GM19395 (cell line): ENCODE measurements at regions not wholly inside any gene's neighbourhood (a gene's known extent, or its start where the extent isn't known, plus 50 kb on each side); places are given as distances from the start of the nearest gene placed in this dataset.
"Not testable (repeated sequence)": the region's sequence is repeated elsewhere in the genome, so short reads cannot be mapped to it uniquely, and the experiment has no call there.

Source experiments
- ATAC-seq: cut with Tn5 transposase; IDR thresholded peaks from one replicate; pipeline ENCODE4 v1.9.1; 2021; ENCODE audit warnings: mild to moderate bottlenecking, moderate library complexity; ENCODE audit not compliant: unreplicated experiment

DNA sequence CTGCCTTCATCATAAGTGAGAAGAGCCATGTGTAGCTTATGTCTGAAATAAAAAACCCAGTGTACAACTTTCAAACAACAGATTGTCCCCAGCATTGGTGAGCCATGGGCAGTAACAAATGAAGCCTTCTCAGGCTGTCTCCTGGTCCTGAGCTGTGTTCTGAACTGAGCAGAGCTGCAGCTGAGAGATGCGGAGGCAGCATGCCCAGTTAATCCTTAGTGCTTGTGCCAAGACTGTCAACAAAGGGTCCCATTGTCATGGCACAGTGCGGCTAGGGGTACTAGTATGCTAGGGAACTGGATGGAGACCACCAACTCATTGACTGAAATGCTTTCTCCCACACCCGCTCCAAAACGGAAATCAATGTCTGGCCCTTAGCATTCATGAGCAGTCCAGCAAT, 154.3 kb downstream of the RMST start:
- no peak for ATAC-seq

DNA sequence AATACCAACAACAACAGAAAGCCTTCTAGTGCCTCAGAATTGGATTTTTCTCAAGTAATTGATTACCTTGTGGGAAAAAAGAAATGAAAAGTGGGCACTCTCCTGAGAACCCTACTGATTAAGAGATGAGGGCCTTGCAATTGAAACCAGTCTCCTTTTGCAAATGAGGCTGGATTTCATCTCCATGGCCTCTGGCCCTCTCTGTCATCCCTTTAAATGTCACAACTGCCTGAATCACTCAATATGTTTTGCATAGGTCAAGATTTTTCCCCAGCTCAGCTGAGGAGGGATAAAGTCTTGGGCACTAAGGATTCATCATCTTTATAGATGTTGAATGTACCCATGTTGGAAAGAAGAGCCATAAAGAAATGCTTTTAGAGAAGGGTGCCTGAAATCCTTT, 166.4 kb downstream of the RMST start:
- ATAC-seq, result no peak

DNA sequence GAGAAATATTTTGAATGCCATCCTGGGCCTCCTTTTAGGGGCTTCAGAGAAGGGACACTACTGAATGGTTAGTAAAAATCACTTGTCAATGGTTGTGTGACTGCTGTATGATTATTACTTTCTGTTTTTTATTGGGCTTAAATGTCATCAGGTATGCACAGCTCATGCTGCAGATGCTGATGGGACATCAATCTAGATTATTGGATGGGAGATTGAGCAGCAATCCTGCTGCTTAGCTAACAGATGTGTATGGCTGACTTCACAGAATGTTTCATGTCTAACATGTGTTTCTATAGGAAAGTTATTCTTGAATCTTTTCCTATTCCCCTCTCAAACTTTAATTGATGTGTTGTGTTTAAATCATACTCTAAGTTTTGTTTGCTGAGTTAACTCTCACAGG, 166.8 kb downstream of the RMST start:
- no peak for ATAC-seq

DNA sequence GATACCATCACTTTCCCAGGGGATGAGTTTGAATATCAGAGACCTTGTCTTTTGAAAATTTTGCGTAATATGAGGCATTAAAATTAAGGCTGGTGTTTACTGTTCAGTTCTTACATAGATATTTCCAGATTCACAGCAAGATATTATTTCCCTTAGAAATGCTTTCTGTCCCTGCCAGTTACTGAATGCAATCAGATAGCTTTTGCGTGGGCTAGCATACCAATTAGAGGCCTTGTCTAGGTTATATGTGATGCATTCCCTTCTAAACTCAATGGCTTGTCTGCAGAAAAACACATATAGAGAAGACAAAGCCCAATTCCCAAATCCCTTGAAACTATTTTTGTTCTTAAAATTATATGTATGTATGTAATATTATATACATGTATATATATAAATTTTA, 167.8 kb downstream of the RMST start:
- no peak for ATAC-seq

DNA sequence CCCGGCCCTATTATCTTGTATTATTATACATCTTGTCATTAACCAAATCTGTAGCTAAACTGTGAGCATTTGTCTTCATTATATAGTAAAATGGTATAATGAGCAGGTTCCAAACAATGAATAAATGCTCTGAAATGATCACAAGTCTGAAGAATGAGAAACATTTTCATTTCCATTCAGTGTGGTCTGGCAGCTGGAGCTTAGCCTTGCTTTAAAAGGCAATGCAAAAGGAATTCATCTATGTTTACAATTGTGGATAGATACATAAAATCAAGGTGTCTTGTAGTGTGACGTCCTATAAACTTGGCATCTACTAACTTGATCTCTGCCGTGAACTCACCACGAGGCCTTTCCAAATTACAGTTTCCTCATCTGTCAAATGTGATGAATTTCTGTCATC, 168.3 kb downstream of the RMST start:
- no peak for ATAC-seq

DNA sequence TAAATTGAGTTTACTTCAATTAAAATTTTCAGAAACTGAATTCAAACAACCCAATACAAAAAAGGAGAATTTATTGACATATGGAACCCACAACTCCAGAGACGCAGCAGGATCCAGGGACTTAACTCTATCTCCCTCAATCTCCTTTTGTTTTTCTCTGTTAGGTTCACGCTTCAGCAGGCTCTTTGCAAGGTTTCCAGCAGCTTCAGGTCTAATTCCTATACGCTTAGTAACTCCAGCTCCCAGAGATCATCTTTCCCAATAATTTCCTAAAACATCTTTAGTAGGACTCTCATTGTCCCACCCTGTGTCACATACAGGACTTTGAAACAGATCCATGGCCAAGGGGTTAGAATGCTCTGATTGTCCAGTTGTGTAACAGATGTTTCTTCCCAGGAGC, 175.2 kb downstream of the RMST start:
- ATAC-seq, result no peak

DNA sequence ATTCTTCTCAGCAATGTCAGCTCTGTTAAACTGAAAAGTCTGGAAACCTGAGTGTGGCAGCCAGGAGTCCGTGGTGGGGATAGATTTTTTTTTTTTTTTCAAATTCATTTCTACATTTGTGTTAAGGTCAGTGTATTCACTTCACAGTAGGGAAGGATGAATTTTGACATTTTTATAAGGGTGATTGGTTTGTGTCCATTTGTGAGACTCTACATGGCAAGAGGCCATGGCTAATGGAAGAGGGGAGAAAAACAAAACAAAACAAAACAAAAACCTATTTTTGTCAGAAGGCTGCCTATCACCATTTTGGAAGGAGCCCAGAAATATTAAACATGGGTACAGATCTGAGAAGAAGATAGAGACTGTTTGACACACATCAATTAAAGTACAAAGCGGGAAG, 176.1 kb downstream of the RMST start:
- no peak for ATAC-seq

DNA sequence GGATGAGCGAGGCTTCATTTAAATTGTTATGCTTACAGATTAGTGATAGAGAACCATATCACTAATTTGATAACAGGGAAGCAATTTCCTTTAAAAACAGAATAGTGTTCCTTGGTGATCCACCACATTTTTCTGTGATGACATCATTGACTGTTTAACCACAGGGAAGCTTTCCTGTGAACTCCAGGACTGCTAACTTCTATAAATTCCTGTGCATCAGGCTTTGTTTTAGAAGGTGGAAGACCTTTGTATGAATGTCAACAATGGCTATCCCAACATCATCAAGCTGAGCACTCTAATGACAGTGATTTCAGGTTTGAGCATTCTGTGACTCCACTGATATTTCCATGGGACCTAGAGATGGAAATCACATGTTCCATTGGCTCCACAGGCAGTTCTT, 177.1 kb downstream of the RMST start:
- ATAC-seq, result no peak

DNA sequence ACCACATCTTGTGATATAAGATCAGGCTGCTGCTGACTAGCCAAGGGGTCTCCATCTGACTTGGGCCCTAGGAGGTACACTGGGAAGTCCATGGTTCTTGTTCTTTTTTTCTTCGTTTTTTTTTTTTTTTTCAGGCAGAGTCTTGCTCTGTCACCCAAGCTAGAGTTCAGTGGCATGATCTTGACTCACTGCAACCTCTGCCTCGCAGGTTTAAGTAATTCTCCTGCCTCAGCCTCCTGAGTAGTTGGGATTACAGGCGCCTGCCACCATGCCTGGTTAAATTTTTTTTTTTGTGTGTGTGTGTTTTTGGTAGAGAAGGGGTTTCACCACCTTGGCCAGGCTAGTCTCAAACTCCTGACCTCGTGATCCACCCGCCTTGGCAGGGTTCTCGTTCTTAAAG, 178.2 kb downstream of the RMST start:
- no peak for ATAC-seq

DNA sequence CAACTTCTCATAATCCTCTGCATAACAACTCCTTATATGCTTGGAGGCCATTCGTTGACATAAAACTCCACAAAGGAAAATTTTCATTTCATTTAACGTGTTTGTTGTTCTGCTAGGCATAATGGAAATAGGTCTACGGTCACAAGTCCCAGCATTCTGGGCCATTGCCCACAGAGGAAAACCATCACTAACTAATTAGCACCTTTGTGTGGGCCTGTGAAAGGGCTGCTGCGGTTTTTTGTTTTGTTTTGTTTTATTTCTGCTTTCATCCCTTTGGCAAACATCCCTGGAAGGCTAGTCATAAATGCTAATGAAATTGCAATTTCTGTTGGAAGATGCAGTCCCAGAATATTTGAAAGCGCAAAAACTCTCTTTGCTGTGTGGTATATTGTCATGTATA, 180.3 kb downstream of the RMST start:
- no peak for ATAC-seq

DNA sequence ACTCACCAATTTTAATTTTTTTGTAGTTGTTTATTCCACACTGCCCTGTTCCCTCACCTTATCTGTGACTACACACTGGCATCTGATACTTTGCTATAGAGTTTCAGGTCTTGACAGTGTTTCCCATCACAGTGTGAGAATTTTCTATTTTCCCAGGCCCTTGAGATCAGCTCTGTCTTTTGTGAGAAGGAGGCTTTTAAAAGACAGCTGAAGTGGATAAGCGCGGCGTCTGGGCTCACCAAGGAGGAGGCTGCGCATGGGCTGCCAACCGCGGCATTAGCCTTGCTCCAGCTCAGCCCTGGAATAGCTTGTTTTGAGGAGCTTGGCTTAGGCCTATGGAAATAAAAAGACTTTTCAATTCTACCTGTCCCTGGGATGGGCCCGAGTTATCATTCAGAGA, 181.3 kb downstream of the RMST start:
- no peak for ATAC-seq

DNA sequence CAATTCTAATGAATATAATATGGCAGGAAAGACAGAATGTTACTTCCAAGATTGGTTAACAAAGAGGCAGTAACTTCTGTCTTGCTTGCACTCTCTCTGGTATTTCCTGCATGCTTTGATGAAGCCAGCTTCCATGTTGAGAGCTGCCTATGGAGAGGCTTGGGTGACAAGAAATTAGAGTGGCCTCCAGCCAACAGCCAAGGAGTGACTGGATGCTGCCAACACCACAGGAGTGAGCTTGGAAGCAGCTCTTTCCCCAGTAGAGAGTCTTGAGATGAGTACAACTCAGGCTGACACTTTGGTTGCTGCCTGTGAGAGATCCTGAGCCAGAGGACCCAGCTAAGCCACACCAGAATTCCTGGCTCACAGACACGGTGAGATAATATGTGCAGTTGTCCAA, 183.1 kb downstream of the RMST start:
- no peak for ATAC-seq

DNA sequence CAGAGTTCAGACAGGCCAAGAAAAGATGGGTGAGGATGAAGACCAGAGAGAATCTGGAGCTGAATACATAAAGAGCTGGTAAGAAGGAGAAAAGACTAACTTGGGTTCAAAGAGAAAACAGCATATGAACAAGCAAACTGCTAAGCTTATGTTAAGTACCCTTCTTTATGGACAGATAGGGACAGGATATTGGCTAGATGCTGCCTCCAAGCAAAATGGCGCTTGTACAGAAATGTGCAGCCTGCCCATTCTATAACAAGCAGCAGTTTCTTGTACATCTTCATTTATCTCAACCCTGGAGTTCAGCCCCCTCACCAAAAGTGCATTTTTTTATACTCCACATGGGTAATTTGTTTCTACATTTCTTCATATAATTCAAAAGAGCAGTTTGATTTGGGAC, 184.5 kb downstream of the RMST start:
- ATAC-seq, result no peak

DNA sequence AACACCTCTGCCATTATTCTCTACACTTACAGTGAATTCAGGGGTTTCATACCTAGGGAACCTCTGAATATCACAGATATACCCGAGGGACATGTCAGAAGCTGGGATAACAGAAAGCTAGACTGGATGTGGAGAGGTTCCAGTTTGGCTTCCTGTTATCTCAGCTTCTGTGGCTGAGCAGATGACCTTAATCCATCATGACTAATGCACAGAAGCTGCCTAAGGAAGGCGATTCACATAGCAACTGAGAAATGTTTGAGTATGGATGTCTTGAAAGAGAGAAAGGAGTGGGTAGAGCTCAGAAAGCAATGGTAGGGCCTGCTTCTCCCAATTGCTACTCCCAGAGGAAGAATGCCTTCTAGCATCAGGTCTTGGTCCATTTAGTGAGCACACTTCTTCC, 187.6 kb downstream of the RMST start:
- ATAC-seq, result no peak

DNA sequence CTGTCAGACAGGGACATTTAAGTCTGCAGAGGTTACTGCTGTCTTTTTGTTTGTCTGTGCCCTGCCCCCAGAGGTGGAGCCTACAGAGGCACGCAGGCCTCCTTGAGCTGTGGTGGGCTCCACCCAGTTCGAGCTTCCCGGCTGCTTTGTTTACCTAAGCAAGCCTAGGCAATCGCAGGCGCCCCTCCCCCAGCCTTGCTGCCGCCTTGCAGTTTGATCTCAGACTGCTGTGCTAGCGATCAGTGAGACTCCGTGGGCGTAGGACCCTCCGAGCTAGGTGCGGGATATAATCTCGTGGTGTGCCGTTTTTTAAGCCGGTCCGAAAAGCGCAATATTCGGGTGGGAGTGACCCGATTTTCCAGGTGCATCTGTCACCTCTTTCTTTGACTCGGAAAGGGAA, 193.9 kb downstream of the RMST start:
- ATAC-seq, result not testable (repeated sequence)

DNA sequence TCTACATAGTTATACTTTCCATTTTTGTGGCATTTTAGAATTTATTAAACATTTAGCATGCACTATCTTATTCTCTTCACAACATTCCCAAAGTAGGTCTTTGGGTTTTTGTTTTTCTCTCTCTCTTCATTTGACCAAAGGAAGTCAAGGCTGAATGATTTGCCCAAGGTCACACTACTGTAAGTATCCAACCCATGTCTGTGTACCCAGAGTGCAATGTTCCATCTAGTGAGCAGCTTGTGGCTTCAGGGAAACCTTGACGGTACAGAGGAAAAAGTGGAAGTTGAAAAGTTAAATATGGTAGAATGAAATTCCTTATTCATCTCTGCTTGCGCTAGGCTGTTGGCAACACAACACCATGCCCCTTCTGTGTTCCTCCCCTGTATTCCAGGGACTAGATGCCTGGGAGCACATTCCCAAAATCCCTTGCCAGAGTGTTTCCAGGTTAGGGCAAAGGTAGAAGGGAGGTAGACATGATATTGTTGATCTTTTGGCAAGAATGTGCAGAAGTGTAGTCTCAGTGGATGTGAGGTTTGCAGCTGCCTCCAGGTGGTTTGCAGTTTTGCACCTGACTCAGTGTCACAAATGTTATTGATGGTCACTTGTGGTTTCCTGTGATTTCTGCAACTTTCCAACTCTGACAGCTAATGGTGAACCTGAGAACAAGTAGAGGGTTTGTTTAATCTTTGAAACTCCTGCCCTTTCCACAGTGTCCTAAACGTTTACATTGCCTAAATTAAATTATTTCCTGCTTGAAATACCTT, 196.7 kb downstream of the RMST start:
- no peak for ATAC-seq

DNA sequence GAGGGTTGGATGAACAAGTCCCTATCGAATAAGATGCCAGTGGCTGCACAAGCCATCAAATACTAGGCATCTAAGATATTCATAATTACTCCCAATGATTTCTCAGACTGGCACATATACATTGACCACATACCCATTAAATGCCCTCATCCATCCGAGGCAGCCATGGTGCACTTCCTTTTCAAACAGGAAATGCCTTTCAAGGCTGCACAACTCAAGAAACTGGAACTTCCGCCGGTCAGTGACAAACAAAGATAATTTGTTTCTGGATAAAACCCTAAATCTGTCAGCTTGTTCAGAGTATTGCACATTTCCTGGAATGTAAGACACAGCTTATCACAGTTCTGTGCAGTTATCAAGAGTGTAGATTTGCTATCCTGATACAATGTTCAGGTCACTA, 203.7 kb downstream of the RMST start:
- no peak for ATAC-seq

DNA sequence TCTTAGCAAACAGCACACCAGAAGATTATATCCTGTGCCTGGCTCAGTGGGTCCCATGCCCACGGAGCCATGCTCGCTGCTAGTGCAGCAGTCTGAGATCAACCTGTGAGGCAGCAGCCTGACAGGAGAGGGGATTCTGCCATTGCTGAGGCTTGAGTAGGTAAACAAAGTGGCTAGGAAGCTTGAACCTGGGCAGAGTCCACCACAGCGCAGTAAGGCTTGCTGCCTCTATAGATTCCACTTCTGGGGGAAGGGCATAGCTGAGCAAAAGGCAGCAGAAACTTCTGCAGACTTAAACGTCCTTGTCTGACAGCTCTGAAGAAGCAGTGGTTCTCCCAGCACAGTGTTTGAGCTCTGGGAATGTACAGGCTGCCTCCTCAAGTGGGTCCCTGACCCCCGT, 210.3 kb downstream of the RMST start:
- no peak for ATAC-seq

DNA sequence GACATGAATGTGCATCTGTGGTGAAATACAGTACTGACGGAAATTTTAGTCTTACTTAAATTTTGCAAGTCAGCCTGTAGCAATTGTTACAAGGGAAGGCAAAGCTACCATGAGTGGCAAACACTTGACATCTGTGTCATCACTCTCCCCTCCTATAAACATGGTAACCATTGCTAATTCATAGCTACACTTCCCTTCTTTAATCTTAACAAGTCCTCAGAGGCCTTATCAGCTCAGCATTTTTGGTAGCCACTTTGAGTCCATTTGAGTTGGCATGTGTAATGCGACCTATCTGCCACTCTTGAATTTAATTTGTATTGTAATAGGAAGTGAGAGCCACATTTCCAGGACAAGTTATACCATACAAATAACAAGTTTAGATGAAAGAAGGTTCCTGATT, 218.1 kb downstream of the RMST start:
- ATAC-seq, result no peak

DNA sequence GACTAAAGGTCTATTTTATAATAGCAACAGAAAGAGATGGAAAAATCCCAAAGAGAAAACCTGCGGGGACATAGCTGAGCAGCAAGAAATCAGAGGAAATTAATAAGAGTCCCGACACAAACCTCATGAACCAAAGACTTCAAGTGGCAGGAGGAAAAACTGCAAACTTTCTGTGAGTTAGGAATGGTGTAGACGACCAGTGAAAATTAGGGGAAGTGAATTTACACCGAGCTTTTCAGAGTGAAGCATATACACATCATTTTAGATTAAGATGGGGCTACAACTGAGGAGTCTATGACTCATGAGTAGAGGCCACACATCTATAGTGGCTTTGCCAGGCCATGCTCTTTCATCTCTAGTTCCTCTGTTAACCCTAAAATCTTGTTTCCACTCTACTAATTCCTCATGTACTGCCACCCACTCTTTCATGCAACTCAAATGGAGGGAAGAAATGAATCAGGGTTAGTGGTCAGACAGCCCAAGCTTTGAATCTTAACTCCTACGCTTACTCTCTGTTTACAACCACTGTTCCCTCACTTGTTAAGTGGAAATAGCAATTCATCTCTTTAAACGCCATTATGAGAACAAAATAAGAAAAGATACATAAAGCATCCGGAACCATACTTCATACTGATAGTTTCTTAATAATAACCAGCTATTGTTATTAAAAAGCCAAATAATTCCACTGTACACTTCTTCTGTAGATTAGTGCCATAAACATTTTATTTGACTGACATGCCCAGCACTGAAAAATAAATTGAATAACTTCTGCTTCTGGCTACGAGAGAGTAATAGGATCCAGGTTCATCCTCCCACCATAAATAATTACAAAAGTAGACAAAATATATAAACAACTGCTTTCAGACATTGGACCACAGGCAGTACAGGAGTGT, 219.3 kb downstream of the RMST start:
- ATAC-seq, result peak; percentile 90

DNA sequence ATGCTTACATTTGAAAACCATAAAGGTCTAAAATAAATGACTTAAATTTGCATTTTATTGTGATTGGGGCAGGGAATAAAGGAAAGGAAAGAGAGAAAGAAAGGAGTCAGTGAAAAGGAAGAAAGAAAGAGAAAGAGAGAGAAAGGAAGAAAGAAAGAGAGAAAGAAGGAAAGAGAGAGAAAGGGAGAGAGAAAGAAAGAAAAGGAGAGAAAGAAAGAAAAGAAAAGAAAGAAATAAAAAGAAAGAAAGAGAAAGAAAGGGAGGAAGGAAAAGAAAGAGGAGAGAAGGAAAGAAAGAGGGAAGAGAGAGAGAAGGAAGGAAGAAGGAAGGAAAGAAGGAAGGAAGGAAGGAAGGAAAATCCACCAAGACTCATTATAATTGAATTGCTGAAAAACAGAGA, 222.8 kb downstream of the RMST start:
- no peak for ATAC-seq

DNA sequence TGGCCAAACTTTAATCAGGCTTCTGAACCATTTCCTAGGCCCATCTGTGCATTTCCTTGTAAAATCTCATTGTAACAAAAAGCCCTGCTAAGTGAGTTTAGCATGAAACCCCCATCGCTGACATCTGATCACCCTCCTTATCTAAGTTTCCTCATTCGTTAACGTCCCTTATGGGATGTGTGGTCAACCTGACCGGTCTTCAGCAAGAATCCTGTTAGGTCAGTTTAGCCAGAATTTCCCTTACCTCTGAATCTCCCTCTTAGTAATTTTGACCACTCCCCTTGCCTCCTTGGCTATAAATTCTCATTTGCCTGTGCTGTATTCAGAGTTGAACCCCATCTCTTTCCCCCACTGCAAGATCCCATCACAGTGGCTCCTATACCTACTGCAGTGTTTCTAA, 239.3 kb downstream of the RMST start:
- ATAC-seq, result no peak
